ENCODE measurements at regions not wholly inside any gene's neighbourhood (a gene's known extent, or its start where the extent isn't known, plus 50 kb on each side); places are given as distances from the start of the nearest gene placed in this dataset.

- no peak for TF ChIP-seq CTCF (IDR thresholded peaks at IDR 0.05)
- no peak for TF ChIP-seq ZFX (IDR thresholded peaks at IDR 0.05; ENCODE audit: borderline replicate concordance)
These were observed 92.0 kb upstream of the CLCN4 start for GRCh38 chrX:10064736-10065135.

Data from 22Rv1 (cell line).